ENCODE measurements at regions not wholly inside any gene's neighbourhood (a gene's known extent, or its start where the extent isn't known, plus 50 kb on each side); places are given as distances from the start of the nearest gene placed in this dataset.

DNA sequence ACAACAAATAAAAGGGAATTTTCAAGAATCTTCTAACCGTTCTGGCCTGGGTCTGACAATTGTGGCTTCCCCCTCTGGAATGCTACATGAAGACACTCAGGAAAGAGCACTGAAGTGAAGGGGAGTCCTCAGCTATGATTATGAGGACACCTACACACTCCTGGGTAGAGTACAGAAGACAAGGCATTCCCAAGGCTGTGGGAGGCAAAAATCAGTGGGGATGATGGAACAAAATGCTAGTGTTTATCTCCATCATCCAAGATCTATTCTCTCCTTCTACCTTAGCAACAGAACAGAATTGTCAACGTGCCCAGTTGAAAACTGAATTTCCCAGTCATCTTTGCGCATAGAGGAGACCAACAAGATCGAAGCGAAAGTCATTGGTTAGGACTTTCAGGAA lies 130.1 kb upstream of the LARP1 start (continued):
- TF ChIP-seq, protein P1, sequence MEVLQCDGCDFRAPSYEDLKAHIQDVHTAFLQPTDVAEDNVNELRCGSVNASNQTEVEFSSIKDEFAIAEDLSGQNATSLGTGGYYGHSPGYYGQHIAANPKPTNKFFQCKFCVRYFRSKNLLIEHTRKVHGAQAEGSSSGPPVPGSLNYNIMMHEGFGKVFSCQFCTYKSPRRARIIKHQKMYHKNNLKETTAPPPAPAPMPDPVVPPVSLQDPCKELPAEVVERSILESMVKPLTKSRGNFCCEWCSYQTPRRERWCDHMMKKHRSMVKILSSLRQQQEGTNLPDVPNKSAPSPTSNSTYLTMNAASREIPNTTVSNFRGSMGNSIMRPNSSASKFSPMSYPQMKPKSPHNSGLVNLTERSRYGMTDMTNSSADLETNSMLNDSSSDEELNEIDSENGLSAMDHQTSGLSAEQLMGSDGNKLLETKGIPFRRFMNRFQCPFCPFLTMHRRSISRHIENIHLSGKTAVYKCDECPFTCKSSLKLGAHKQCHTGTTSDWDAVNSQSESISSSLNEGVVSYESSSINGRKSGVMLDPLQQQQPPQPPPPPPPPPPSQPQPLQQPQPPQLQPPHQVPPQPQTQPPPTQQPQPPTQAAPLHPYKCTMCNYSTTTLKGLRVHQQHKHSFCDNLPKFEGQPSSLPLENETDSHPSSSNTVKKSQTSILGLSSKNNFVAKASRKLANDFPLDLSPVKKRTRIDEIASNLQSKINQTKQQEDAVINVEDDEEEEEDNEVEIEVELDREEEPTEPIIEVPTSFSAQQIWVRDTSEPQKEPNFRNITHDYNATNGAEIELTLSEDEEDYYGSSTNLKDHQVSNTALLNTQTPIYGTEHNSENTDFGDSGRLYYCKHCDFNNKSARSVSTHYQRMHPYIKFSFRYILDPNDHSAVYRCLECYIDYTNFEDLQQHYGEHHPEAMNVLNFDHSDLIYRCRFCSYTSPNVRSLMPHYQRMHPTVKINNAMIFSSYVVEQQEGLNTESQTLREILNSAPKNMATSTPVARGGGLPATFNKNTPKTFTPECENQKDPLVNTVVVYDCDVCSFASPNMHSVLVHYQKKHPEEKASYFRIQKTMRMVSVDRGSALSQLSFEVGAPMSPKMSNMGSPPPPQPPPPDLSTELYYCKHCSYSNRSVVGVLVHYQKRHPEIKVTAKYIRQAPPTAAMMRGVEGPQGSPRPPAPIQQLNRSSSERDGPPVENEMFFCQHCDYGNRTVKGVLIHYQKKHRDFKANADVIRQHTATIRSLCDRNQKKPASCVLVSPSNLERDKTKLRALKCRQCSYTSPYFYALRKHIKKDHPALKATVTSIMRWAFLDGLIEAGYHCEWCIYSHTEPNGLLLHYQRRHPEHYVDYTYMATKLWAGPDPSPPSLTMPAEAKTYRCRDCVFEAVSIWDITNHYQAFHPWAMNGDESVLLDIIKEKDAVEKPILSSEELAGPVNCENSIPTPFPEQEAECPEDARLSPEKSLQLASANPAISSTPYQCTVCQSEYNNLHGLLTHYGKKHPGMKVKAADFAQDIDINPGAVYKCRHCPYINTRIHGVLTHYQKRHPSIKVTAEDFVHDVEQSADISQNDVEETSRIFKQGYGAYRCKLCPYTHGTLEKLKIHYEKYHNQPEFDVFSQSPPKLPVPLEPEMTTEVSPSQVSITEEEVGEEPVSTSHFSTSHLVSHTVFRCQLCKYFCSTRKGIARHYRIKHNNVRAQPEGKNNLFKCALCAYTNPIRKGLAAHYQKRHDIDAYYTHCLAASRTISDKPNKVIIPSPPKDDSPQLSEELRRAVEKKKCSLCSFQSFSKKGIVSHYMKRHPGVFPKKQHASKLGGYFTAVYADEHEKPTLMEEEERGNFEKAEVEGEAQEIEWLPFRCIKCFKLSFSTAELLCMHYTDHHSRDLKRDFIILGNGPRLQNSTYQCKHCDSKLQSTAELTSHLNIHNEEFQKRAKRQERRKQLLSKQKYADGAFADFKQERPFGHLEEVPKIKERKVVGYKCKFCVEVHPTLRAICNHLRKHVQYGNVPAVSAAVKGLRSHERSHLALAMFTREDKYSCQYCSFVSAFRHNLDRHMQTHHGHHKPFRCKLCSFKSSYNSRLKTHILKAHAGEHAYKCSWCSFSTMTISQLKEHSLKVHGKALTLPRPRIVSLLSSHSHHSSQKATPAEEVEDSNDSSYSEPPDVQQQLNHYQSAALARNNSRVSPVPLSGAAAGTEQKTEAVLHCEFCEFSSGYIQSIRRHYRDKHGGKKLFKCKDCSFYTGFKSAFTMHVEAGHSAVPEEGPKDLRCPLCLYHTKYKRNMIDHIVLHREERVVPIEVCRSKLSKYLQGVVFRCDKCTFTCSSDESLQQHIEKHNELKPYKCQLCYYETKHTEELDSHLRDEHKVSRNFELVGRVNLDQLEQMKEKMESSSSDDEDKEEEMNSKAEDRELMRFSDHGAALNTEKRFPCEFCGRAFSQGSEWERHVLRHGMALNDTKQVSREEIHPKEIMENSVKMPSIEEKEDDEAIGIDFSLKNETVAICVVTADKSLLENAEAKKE (CRISPR knock-in tag; IDR thresholded peaks at IDR 0.05): no peak
- TF ChIP-seq JUNB (IDR thresholded peaks at IDR 0.05; ENCODE audit: unreplicated experiment) (no peak), CREB1 (CRISPR knock-in tag; IDR thresholded peaks at IDR 0.05; ENCODE audit: low read depth) (no peak), NANOG (IDR thresholded peaks at IDR 0.05; ENCODE audit: borderline replicate concordance) (no peak), EZH2phosphoT487 (IDR thresholded peaks at IDR 0.05; ENCODE audit: unreplicated experiment) (no peak)
- TF ChIP-seq, protein P2, sequence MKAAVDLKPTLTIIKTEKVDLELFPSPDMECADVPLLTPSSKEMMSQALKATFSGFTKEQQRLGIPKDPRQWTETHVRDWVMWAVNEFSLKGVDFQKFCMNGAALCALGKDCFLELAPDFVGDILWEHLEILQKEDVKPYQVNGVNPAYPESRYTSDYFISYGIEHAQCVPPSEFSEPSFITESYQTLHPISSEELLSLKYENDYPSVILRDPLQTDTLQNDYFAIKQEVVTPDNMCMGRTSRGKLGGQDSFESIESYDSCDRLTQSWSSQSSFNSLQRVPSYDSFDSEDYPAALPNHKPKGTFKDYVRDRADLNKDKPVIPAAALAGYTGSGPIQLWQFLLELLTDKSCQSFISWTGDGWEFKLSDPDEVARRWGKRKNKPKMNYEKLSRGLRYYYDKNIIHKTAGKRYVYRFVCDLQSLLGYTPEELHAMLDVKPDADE (IDR thresholded peaks at IDR 0.05): no peak

DNA sequence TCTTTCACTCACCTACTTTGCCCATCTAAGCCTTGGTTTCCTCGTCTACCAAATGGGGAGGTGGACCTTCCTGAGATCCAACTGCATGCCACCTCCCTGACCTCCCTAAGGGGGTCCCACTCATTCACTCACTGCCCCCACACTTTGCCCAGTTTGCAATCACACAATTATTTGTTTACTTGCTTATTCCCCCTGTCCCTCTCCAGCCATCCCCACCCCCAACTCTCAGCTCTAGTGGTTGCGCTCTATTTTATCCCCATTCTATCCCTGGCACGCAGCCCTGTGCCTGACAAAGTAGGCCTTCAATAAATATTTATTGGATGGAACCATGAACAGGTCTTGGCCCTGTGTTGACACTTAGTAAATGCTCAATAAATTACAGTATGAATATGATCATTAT lies 130.8 kb upstream of the LARP1 start:
- Mint-ChIP-seq H3K36me3 (ENCODE audit: low read depth) (no peaks in the 10 kb centered on the region), H3K4me1 (no peaks in the 10 kb centered on the region), H3K27ac (no peak overlapping the region), H3K27me3 (ENCODE audit: insufficient read depth, low read depth, poor library complexity) (peaks cover 6% of the 10 kb centered on the region), H3K9me3 (no peaks in the 10 kb centered on the region), H3K4me3 (no peak overlapping the region)
- no peak overlapping the region for H3K4me3 ChIP-seq
- ATAC-seq (no peak), DNase-seq (ENCODE audit: low spot score) (no peak)
- no peaks in the 10 kb centered on the region for H3F3A ChIP-seq (replicated peaks; ENCODE audit: low read depth)
- H3K79me2 ChIP-seq (replicated peaks; ENCODE audit: insufficient read depth): no peaks in the 10 kb centered on the region
- H3K36me3 ChIP-seq (ENCODE audit: insufficient read depth): no peaks in the 10 kb centered on the region
- no peaks in the 10 kb centered on the region for H4K20me1 ChIP-seq (replicated peaks; ENCODE audit: insufficient read depth)
- H3K4me2 ChIP-seq: no peak overlapping the region
- no peaks in the 10 kb centered on the region for H3K4me1 ChIP-seq (ENCODE audit: insufficient read depth)
- no peaks in the 10 kb centered on the region for H3K27me3 ChIP-seq (ENCODE audit: insufficient read depth)
- H3K9me2 ChIP-seq (ENCODE audit: insufficient read depth): no peaks in the 10 kb centered on the region
- H3K27ac ChIP-seq (ENCODE audit: low read depth): no peak overlapping the region
- no peak overlapping the region for H2AFZ ChIP-seq
- no peak for TF ChIP-seq CREB1 (CRISPR knock-in tag; IDR thresholded peaks at IDR 0.05; ENCODE audit: low read depth)
- TF ChIP-seq POLR2AphosphoS5 (IDR thresholded peaks at IDR 0.05; ENCODE audit: low read depth): no peak
- TF ChIP-seq, protein P3, sequence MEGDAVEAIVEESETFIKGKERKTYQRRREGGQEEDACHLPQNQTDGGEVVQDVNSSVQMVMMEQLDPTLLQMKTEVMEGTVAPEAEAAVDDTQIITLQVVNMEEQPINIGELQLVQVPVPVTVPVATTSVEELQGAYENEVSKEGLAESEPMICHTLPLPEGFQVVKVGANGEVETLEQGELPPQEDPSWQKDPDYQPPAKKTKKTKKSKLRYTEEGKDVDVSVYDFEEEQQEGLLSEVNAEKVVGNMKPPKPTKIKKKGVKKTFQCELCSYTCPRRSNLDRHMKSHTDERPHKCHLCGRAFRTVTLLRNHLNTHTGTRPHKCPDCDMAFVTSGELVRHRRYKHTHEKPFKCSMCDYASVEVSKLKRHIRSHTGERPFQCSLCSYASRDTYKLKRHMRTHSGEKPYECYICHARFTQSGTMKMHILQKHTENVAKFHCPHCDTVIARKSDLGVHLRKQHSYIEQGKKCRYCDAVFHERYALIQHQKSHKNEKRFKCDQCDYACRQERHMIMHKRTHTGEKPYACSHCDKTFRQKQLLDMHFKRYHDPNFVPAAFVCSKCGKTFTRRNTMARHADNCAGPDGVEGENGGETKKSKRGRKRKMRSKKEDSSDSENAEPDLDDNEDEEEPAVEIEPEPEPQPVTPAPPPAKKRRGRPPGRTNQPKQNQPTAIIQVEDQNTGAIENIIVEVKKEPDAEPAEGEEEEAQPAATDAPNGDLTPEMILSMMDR (conservative IDR thresholded peaks at IDR 0.05; ENCODE audit: low read depth in 2 of 2): no peak
- no peak for TF ChIP-seq STAT1 (IDR thresholded peaks at IDR 0.05; ENCODE audit: unreplicated experiment)
- TF ChIP-seq NANOG (IDR thresholded peaks at IDR 0.05; ENCODE audit: borderline replicate concordance): no peak
